ENCODE measurements at regions not wholly inside any gene's neighbourhood (a gene's known extent, or its start where the extent isn't known, plus 50 kb on each side); places are given as distances from the start of the nearest gene placed in this dataset.
A peak's percentile ranks its signal among the peaks of the same experiment; 100 is the strongest.

DNA sequence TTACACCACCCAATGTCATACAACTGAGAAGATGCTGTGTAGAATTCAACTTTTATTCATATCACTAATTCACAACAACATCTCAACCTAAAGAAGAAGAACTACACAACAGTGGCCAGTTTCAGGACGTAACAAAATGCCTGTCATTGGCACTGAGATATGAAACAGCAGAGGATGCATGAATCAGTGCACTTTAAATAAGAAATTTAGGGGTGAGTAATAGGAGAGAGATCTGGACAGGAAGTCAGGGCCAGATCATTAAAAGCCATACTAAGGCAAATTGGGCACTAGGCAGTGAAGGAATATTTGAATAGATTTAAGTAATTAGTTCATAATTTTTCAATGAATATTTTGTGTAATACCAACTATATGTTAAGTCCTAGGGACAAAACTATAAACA lies 510.5 kb downstream of the PLPP3 start:
- ChIA-PET CTCF (no interaction called here), POLR2A (ENCODE audit: unreplicated experiment) (no interaction called here)
- BruUV-seq (replicated peaks): no TSS peak
- TF ChIP-seq EZH2phosphoT487 (IDR thresholded peaks at IDR 0.05; ENCODE audit: borderline replicate concordance, low read length) (no peak), EZH2 (IDR thresholded peaks at IDR 0.05; ENCODE audit: low read length, unreplicated experiment) (no peak), CTCF (conservative IDR thresholded peaks at IDR 0.05; ENCODE audit: low read depth, low read length) (no peak)
- H3K4me1 ChIP-seq (ENCODE audit: insufficient read depth, low read length): peaks cover 40% of the 10 kb centered on the region
- DNase-seq (peak; percentile 78), ATAC-seq (peak; percentile 71)
- no peaks in the 10 kb centered on the region for H3F3A ChIP-seq (ENCODE audit: low read length, unreplicated experiment)
- intact Hi-C loops (cut with micrococcal nuclease): loop anchor here (5.0 to 10.0 kb wide), 2 partner anchors 306 to 508 kb away; partner anchors contain the start of gene PLPP3
- no peaks in the 10 kb centered on the region for H3K36me3 ChIP-seq (ENCODE audit: low read depth, low read length)
- no peaks in the 10 kb centered on the region for H3K9me2 ChIP-seq (replicated peaks; ENCODE audit: low read length)
- peak overlapping the region; percentile 51 for H3K4me2 ChIP-seq (ENCODE audit: low read length)
- H4K20me1 ChIP-seq (ENCODE audit: low read length): no peaks in the 10 kb centered on the region
- H3K27ac ChIP-seq (ENCODE audit: low read length): peak overlapping the region; percentile 57
- H3K27me3 ChIP-seq (ENCODE audit: low read length): no peaks in the 10 kb centered on the region
- peak overlapping the region; percentile 18; the same call in 1 of the 2 replicates for H2AFZ ChIP-seq (ENCODE audit: low read length)
- H3K9ac ChIP-seq (ENCODE audit: low read length): no peak overlapping the region
- no peak overlapping the region for H3K4me3 ChIP-seq (ENCODE audit: low read length)
- no peaks in the 10 kb centered on the region for H3K79me2 ChIP-seq (ENCODE audit: low read length)
- H3K9me3 ChIP-seq (ENCODE audit: low read length): no peaks in the 10 kb centered on the region

GRCh38 chr1:56068210-56068609 lies 511.2 kb downstream of the PLPP3 start:
- Histone ChIP-seq H2AFZ (ENCODE audit: low read length) (peak overlapping the region; percentile 18; the same call in 1 of the 2 replicates), H3K27ac (ENCODE audit: low read length) (peak overlapping the region; percentile 57), H3K4me2 (ENCODE audit: low read length) (peak overlapping the region; percentile 51), H3K9me3 (ENCODE audit: low read length) (no peaks in the 10 kb centered on the region), H3K9ac (ENCODE audit: low read length) (no peak overlapping the region), H3K9me2 (replicated peaks; ENCODE audit: low read length) (no peaks in the 10 kb centered on the region), H3K36me3 (ENCODE audit: low read depth, low read length) (no peaks in the 10 kb centered on the region), H3K27me3 (ENCODE audit: low read length) (no peaks in the 10 kb centered on the region), H3K4me1 (ENCODE audit: insufficient read depth, low read length) (peaks cover 43% of the 10 kb centered on the region), H4K20me1 (ENCODE audit: low read length) (no peaks in the 10 kb centered on the region), H3K4me3 (ENCODE audit: low read length) (no peak overlapping the region), H3K79me2 (ENCODE audit: low read length) (no peaks in the 10 kb centered on the region), H3F3A (ENCODE audit: low read length, unreplicated experiment) (no peaks in the 10 kb centered on the region)
- no TSS peak for BruUV-seq (replicated peaks)
- TF ChIP-seq EZH2phosphoT487 (IDR thresholded peaks at IDR 0.05; ENCODE audit: borderline replicate concordance, low read length): no peak
- no peak for DNase-seq
- ChIA-PET CTCF (no interaction called here), POLR2A (ENCODE audit: unreplicated experiment) (no interaction called here)
- ATAC-seq: no peak
- intact Hi-C loops (cut with micrococcal nuclease): loop anchor here (5.0 to 10.0 kb wide), 2 partner anchors 307 to 509 kb away; partner anchors contain the start of gene PLPP3

DNA sequence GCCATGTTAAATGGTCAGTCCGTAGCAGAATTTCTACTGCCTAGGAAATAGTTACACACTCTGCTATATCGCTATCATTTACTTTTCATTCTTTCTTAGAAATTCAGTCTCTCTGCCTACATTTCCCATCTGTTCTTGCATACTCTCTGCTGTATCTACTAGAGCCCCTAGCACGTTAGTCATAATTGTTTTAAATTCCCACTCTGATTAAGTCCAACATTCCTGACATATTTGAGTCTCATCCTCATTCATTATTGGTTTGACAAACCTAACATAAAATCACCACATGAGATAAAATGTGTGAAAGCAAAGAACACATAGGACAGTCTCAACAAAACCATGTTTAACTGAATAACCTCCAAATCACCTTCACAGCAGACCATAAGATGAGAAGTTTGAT lies 513.6 kb downstream of the PLPP3 start:
- Histone ChIP-seq H3F3A (ENCODE audit: low read length, unreplicated experiment) (no peaks in the 10 kb centered on the region), H4K20me1 (ENCODE audit: low read length) (no peaks in the 10 kb centered on the region), H3K4me1 (ENCODE audit: insufficient read depth, low read length) (peaks cover 50% of the 10 kb centered on the region), H3K27ac (ENCODE audit: low read length) (no peak overlapping the region), H3K36me3 (ENCODE audit: low read depth, low read length) (no peaks in the 10 kb centered on the region), H3K79me2 (ENCODE audit: low read length) (no peaks in the 10 kb centered on the region), H3K9me2 (replicated peaks; ENCODE audit: low read length) (no peaks in the 10 kb centered on the region), H3K4me2 (ENCODE audit: low read length) (0 out of 2 replicates have a peak overlapping the region, but pooled peaks have one; percentile 5), H3K4me3 (ENCODE audit: low read length) (no peak overlapping the region), H3K9ac (ENCODE audit: low read length) (no peak overlapping the region), H3K9me3 (ENCODE audit: low read length) (no peaks in the 10 kb centered on the region), H2AFZ (ENCODE audit: low read length) (no peak overlapping the region), H3K27me3 (ENCODE audit: low read length) (no peaks in the 10 kb centered on the region)
- POLR2A ChIA-PET (ENCODE audit: unreplicated experiment): no interaction called here
- ATAC-seq (no peak), DNase-seq (no peak)
- no TSS peak for BruUV-seq (replicated peaks)
- intact Hi-C loops (cut with micrococcal nuclease): loop anchor here (5.0 to 10.0 kb wide), 2 partner anchors 309 to 512 kb away; partner anchors contain the start of gene PLPP3
- TF ChIP-seq CTCF (conservative IDR thresholded peaks at IDR 0.05; ENCODE audit: low read depth, low read length) (no peak), EZH2phosphoT487 (IDR thresholded peaks at IDR 0.05; ENCODE audit: borderline replicate concordance, low read length) (no peak), EZH2 (IDR thresholded peaks at IDR 0.05; ENCODE audit: low read length, unreplicated experiment) (no peak)
- CTCF ChIA-PET: no interaction called here
